Upper lobe of left lung (tissue), 4 donors: ENCODE measurements at regions not wholly inside any gene's neighbourhood (a gene's known extent, or its start where the extent isn't known, plus 50 kb on each side); places are given as distances from the start of the nearest gene placed in this dataset.

Experiments
- CTCF ChIP-seq, 6 experiments: fragments of 450-650 bp in 4 of 6; fragments of 200-600 bp in 2 of 6; sonication (generic) in 2 of 6; IDR thresholded peaks; one replicate each; pipeline ENCODE4 v1.5.1; 2016 to 2019; ENCODE audit warnings: antibody characterized with exemption in 6 of 6
- EP300 ChIP-seq, 4 donors: sonication (generic); formaldehyde crosslinking; IDR thresholded peaks; one replicate each; pipeline ENCODE4 v1.5.1; 2017; ENCODE audit warnings: antibody characterized with exemption in 4 of 4, control low read depth in 2 of 4

GRCh38 chr12:43285159-43285598, 266.8 kb downstream of the ADAMTS20 start:
- TF ChIP-seq CTCF (IDR thresholded peaks at IDR 0.05) (no peak), EP300 (IDR thresholded peaks at IDR 0.05) (no peak)
